ENCODE measurements at regions not wholly inside any gene's neighbourhood (a gene's known extent, or its start where the extent isn't known, plus 50 kb on each side); places are given as distances from the start of the nearest gene placed in this dataset. TPM values are rescaled to one million over a fixed set of nuclear protein-coding genes. Genes with fewer than 3 reads are reported as not detected.

GRCh38 chrX:36957425-36958328 lies 50.5 kb upstream of the FAM47C start:
- no peak overlapping the region for H3K9ac ChIP-seq (ENCODE audit: low read length)
- H3K27me3 Mint-ChIP-seq = peaks cover 26% of the 10 kb centered on the region
- CTCF ChIA-PET = no interaction called here
- intact Hi-C loops (cut with micrococcal nuclease) = no loop called here
- TF ChIP-seq CTCF (IDR thresholded peaks at IDR 0.05) (no peak), EZH2 (IDR thresholded peaks at IDR 0.05; ENCODE audit: borderline replicate concordance, insufficient read depth, low read depth, low read length, poor library complexity, severe bottlenecking) (no peak)
- H3K4me1 ChIP-seq (ENCODE audit: control insufficient read depth in 2 of 2, insufficient read depth in 2 of 2, low read length in 2 of 2) = no peaks in the 10 kb centered on the region
- no peaks in the 10 kb centered on the region for H3K9me3 ChIP-seq (ENCODE audit: control extremely low read depth in 1 of 3, control insufficient read depth in 2 of 3, insufficient read depth in 1 of 3, low read length in 2 of 3)
- no peak overlapping the region for H3K27ac Mint-ChIP-seq
- no peaks in the 10 kb centered on the region for H3K4me1 Mint-ChIP-seq
- H3K4me3 ChIP-seq (ENCODE audit: control extremely low read depth in 1 of 5, extremely low read depth in 1 of 5, insufficient read depth in 1 of 5, low read depth in 2 of 5, low read length in 4 of 5) = no peak overlapping the region
- no peak for ATAC-seq (ENCODE audit: low read depth)
- no peak overlapping the region for H2AFZ ChIP-seq (ENCODE audit: insufficient read depth, low read depth, low read length, poor library complexity, severe bottlenecking)
- H3K27me3 ChIP-seq (replicated peaks in 1 of 4; ENCODE audit: control extremely low read depth in 1 of 4, control insufficient read depth in 3 of 4, insufficient read depth in 4 of 4, low read length in 3 of 4) = peaks cover 0 to 7% (median 2%) of the 10 kb centered on the region in 4 experiments
- POLR2A ChIA-PET = no interaction called here
- H3K4me3 Mint-ChIP-seq = no peak overlapping the region
- H4K20me1 ChIP-seq (ENCODE audit: control insufficient read depth, insufficient read depth, low read length, poor library complexity, severe bottlenecking) = no peaks in the 10 kb centered on the region
- H3K36me3 ChIP-seq (replicated peaks in 1 of 2; ENCODE audit: control extremely low read depth in 1 of 2, control insufficient read depth in 1 of 2, extremely low read depth in 1 of 2, insufficient read depth in 2 of 2, low read length in 1 of 2) = no peaks in the 10 kb centered on the region
- H3K27ac ChIP-seq (ENCODE audit: low read length in 2 of 2) = no peak overlapping the region
- H3K79me2 ChIP-seq (ENCODE audit: control insufficient read depth, insufficient read depth, low read length) = no peaks in the 10 kb centered on the region
- no peak overlapping the region for H3K4me2 ChIP-seq (replicated peaks; ENCODE audit: low read depth, low read length, poor library complexity, severe bottlenecking)
- 6% methylated on average over 75 of the region's 91 CpGs for WGBS (ENCODE audit: insufficient coverage)
- no peaks in the 10 kb centered on the region for H3K9me3 Mint-ChIP-seq (ENCODE audit: insufficient read depth)
- DNase-seq = no peak

Small RNA genes lying in the stretch of these regions (small RNA-seq; reads per million reads assigned to genes)
- gene BX842568.4 (ENCODE audit: insufficient read length, low read depth, low replicate concordance) = not detected

Measured in B cell (primary cell).